ENCODE measurements at regions not wholly inside any gene's neighbourhood (a gene's known extent, or its start where the extent isn't known, plus 50 kb on each side); places are given as distances from the start of the nearest gene placed in this dataset.

- Histone ChIP-seq H3K36me3 (ENCODE audit: control insufficient read depth, insufficient read depth, low read length) (no peaks in the 10 kb centered on the region), H3K9ac (ENCODE audit: low read depth, low read length) (no peak overlapping the region), H3K18ac (ENCODE audit: low read depth, low read length) (no peak overlapping the region), H4K8ac (ENCODE audit: low read depth in 2 of 2, low read length in 2 of 2) (no peak overlapping the region), H2BK20ac (ENCODE audit: low read depth, low read length) (no peak overlapping the region), H2BK15ac (ENCODE audit: low read depth, low read length) (no peak overlapping the region), H3K27me3 (ENCODE audit: control insufficient read depth, insufficient read depth, low read length) (no peaks in the 10 kb centered on the region), H2AFZ (replicated peaks; ENCODE audit: low read length, poor library complexity) (no peak overlapping the region), H3K23ac (ENCODE audit: low read depth, low read length) (no peak overlapping the region), H3K9me1 (ENCODE audit: insufficient read depth, low read length) (no peaks in the 10 kb centered on the region), H3K4me2 (ENCODE audit: low read depth, low read length) (no peak overlapping the region), H2BK5ac (ENCODE audit: low read depth, low read length, poor library complexity, severe bottlenecking) (no peak overlapping the region), H3K9me3 (ENCODE audit: control insufficient read depth, insufficient read depth, low read length) (no peaks in the 10 kb centered on the region), H3K4ac (ENCODE audit: low read depth, low read length) (no peak overlapping the region), H3K14ac (replicated peaks; ENCODE audit: low read depth, low read length) (no peak overlapping the region), H4K20me1 (ENCODE audit: insufficient read depth, low read length) (no peaks in the 10 kb centered on the region), H2AK5ac (ENCODE audit: low read depth, low read length) (no peak overlapping the region), H3K79me1 (ENCODE audit: low read depth in 1 of 2, low read length in 2 of 2) (no peaks in the 10 kb centered on the region), H3K4me3 (ENCODE audit: insufficient read depth, low read depth, low read length) (no peak overlapping the region), H4K91ac (ENCODE audit: insufficient read depth, low read depth, low read length) (no peak overlapping the region), H3K4me1 (ENCODE audit: control insufficient read depth, insufficient read depth, low read length) (no peaks in the 10 kb centered on the region), H2BK120ac (ENCODE audit: low read depth, low read length) (no peak overlapping the region), H3K27ac (ENCODE audit: insufficient read depth, low read length) (no peak overlapping the region), H4K5ac (ENCODE audit: low read depth, low read length) (no peak overlapping the region), H3K56ac (ENCODE audit: extremely low read depth, insufficient read depth, low read length) (no peak overlapping the region), H2AK9ac (replicated peaks; ENCODE audit: low read depth, low read length, poor library complexity) (no peak overlapping the region)
- DNase-seq (no peak), ATAC-seq (ENCODE audit: low read depth) (no peak)
- in situ Hi-C loops (cut with MboI; ENCODE audit: low sequenced_read_pairs) = no loop called here
- POLR2A ChIA-PET (ENCODE audit: unreplicated experiment) = no interaction called here
- BruUV-seq (replicated peaks) = no TSS peak
- CTCF ChIA-PET = no interaction called here
- intact Hi-C loops (cut with micrococcal nuclease) = no loop called here
- TF ChIP-seq MAZ (IDR thresholded peaks at IDR 0.05; ENCODE audit: borderline replicate concordance, low read depth, low read length) (no peak), MXI1 (IDR thresholded peaks at IDR 0.05; ENCODE audit: borderline replicate concordance, low read depth, low read length) (no peak), RFX5 (IDR thresholded peaks at IDR 0.05; ENCODE audit: low read depth, low read length) (no peak), SMC3 (IDR thresholded peaks at IDR 0.05; ENCODE audit: low read depth, low read length) (no peak)
- WGBS, 2 experiments (ENCODE audit: extremely low coverage in 2 of 2, insufficient read length in 1 of 2) = no CpG with 5 or more reads among the region's 8 CpGs
- dilution Hi-C loops (cut with HindIII; ENCODE audit: low sequenced_read_pairs, unreplicated experiment) = no loop called here
Observed at GRCh38 chr1:116273042-116273783, 99.8 kb upstream of the ATP1A1 start.
